HCT116 (cell line): ENCODE measurements at regions not wholly inside any gene's neighbourhood (a gene's known extent, or its start where the extent isn't known, plus 50 kb on each side); places are given as distances from the start of the nearest gene placed in this dataset.

Experiments
- ATAC-seq: fragments of 200-7000 bp; cut with Tn5 transposase; 2 replicates; pipeline ENCODE4 v1.9.1; 2020; ENCODE audit warnings: mild to moderate bottlenecking, moderate library complexity
- BruUV-seq: library from RNA; stranded (reverse); fragments of 400-500 nt; replicated peaks from 2 replicates; lab custom pipeline; 2021; lab: Mats Ljungman, UMichigan
- CTCF ChIA-PET: fragments of 300-600 bp; sonication (Branson Sonifier 250); formaldehyde crosslinking; loops from one replicate; lab custom pipeline; 2021; ENCODE audit warnings: antibody characterized with exemption; lab: Charles Lee
- POLR2A ChIA-PET: fragments of 300-600, 350-600 bp; sonication (Branson Sonifier 250); formaldehyde crosslinking; loops from one replicate; lab custom pipeline; 2021; ENCODE audit warnings: antibody characterized with exemption; lab: Charles Lee
- RAD21 ChIA-PET, 2 experiments: fragments of 300-600 bp; sonication (Branson Sonifier 250); formaldehyde crosslinking; loops; one replicate each; lab custom pipeline; 2023; ENCODE audit warnings: low total read pairs in 2 of 2; ENCODE audit not compliant: uncharacterized antibody in 2 of 2, unreplicated experiment in 2 of 2, low non-redundant PET in 1 of 2; lab: Charles Lee
- DNase-seq: peaks from one replicate; pipeline ENCODE4 v3.0.0-alpha.2; 2010; ENCODE audit warnings: low read depth, low spot score
- H2AFZ ChIP-seq: fragments of 200-600 bp; shearing (Covaris generic), sonication (generic); 2 replicates; pipeline ENCODE4 v1.6.1; 2017; ENCODE audit warnings: low read depth, mixed run types, mixed read lengths, antibody characterized with exemption, low read length; ENCODE audit not compliant: poor library complexity, severe bottlenecking
- H3K27ac ChIP-seq: 2 replicates; pipeline ENCODE4 v1.5.1; 2012; ENCODE audit warnings: low read depth, low read length
- H3K27me3 ChIP-seq: fragments of 200-600 bp; sonication (generic); 2 replicates; pipeline ENCODE4 v1.6.1; 2016; ENCODE audit warnings: mixed run types, low read length, mixed read lengths; ENCODE audit not compliant: insufficient read depth
- H3K36me3 ChIP-seq, 2 experiments: fragments of 200-500 bp in 1 of 2; fragments of 200-600 bp in 1 of 2; sonication (Bioruptor generic) in 1 of 2; sonication (generic) in 1 of 2; 2 replicates each; pipeline versions ENCODE4 v1.5.1 to v1.6.1; 2014 to 2016; ENCODE audit warnings: low read length in 2 of 2, inconsistent platforms in 1 of 2, mixed read lengths in 1 of 2, mixed run types in 1 of 2; ENCODE audit not compliant: insufficient read depth in 2 of 2, control insufficient read depth in 1 of 2
- H3K4me1 ChIP-seq, 2 experiments: fragments of 200-600 bp in 1 of 2; sonication (generic) in 1 of 2; 2 replicates each; pipeline versions ENCODE4 v1.5.1 to v1.6.1; 2012 to 2017; ENCODE audit warnings: low read length in 2 of 2, inconsistent platforms in 1 of 2, mild to moderate bottlenecking in 1 of 2, mixed read lengths in 1 of 2, mixed run types in 1 of 2, moderate library complexity in 1 of 2; ENCODE audit not compliant: insufficient read depth in 2 of 2, control insufficient read depth in 1 of 2
- H3K4me2 ChIP-seq: fragments of 200-600 bp; sonication (generic); 2 replicates; pipeline ENCODE4 v1.6.1; 2017; ENCODE audit warnings: mixed run types, low read length, mixed read lengths
- H3K4me3 ChIP-seq, 2 experiments: fragments of 200-600 bp in 1 of 2; sonication (generic) in 1 of 2; replicated peaks in 1 of 2; 2 replicates each; pipeline ENCODE4 v1.5.1; 2011 to 2016; ENCODE audit warnings: low read length in 2 of 2, control low read depth in 1 of 2, low read depth in 1 of 2, mild to moderate bottlenecking in 1 of 2, mixed read lengths in 1 of 2, mixed run types in 1 of 2
- H3K79me2 ChIP-seq: fragments of 200-600 bp; sonication (generic); 2 replicates; pipeline ENCODE4 v1.6.1; 2017; ENCODE audit warnings: mild to moderate bottlenecking, mixed run types, low read length, moderate library complexity, mixed read lengths; ENCODE audit not compliant: insufficient read depth
- H3K9ac ChIP-seq: fragments of 200-600 bp; sonication (generic); 2 replicates; pipeline ENCODE4 v1.6.1; 2016; ENCODE audit warnings: low read length, mixed read lengths
- H3K9me2 ChIP-seq: fragments of 200-600 bp; sonication (generic), shearing (Covaris generic); 2 replicates; pipeline ENCODE4 v1.6.1; 2017; ENCODE audit warnings: mixed run types, mild to moderate bottlenecking, moderate library complexity; ENCODE audit not compliant: insufficient read depth
- H3K9me3 ChIP-seq, 2 experiments: fragments of 200-500 bp in 1 of 2; fragments of 200-600 bp in 1 of 2; sonication (Bioruptor generic) in 1 of 2; sonication (generic) in 1 of 2; 2 replicates each; pipeline ENCODE4 v1.6.1; 2014 to 2017; ENCODE audit warnings: low read length in 2 of 2, mixed read lengths in 2 of 2, inconsistent platforms in 1 of 2, low read depth in 1 of 2, mild to moderate bottlenecking in 1 of 2, mixed run types in 1 of 2, moderate library complexity in 1 of 2; ENCODE audit not compliant: control insufficient read depth in 1 of 2, insufficient read depth in 1 of 2
- H4K20me1 ChIP-seq: fragments of 200-600 bp; sonication (generic), shearing (Covaris generic); 2 replicates; pipeline ENCODE4 v1.6.1; 2017; ENCODE audit warnings: mixed run types, mild to moderate bottlenecking, moderate library complexity; ENCODE audit not compliant: insufficient read depth
- CEBPB ChIP-seq: IDR thresholded peaks from 2 replicates; pipeline ENCODE4 v1.6.1; 2012; ENCODE audit warnings: low read depth
- EGR1 ChIP-seq: IDR thresholded peaks from 2 replicates; pipeline ENCODE4 v1.6.1; 2012; ENCODE audit warnings: low read depth
- ELF1 ChIP-seq: IDR thresholded peaks from 2 replicates; pipeline ENCODE4 v1.6.1; 2012; ENCODE audit warnings: low read depth, borderline replicate concordance
- EZH2 ChIP-seq: fragments of 200-600 bp; sonication (generic); IDR thresholded peaks from 2 replicates; pipeline ENCODE4 v1.6.1; 2017; ENCODE audit warnings: antibody characterized with exemption, mixed run types
- EZH2phosphoT487 ChIP-seq: fragments of 200-600 bp; IDR thresholded peaks from 2 replicates; pipeline ENCODE4 v1.6.1; 2018; ENCODE audit warnings: antibody characterized with exemption, borderline replicate concordance
- FOSL1 ChIP-seq: IDR thresholded peaks from 2 replicates; pipeline ENCODE4 v1.6.1; 2012; ENCODE audit warnings: low read depth
- POLR2A ChIP-seq: IDR thresholded peaks from 2 replicates; pipeline ENCODE4 v1.7.0; 2011; ENCODE audit warnings: borderline replicate concordance; ENCODE audit not compliant: insufficient read depth, insufficient read length; ENCODE audit errors: extremely low read depth
- POLR2AphosphoS5 ChIP-seq: IDR thresholded peaks from 2 replicates; pipeline ENCODE4 v1.6.1; 2011; ENCODE audit warnings: mild to moderate bottlenecking, low read depth, low read length, moderate library complexity
- SIN3A ChIP-seq: IDR thresholded peaks from 2 replicates; pipeline ENCODE4 v1.6.1; 2012; ENCODE audit warnings: low read depth
- SP1 ChIP-seq: IDR thresholded peaks from 2 replicates; pipeline ENCODE4 v1.6.1; 2012; ENCODE audit warnings: low read depth
- TCF7L2 ChIP-seq: IDR thresholded peaks from 2 replicates; pipeline ENCODE4 v1.7.0; 2011; ENCODE audit warnings: borderline replicate concordance, inconsistent platforms; ENCODE audit not compliant: insufficient read depth, insufficient read length; ENCODE audit errors: extremely low read depth
- YY1 ChIP-seq: IDR thresholded peaks from 2 replicates; pipeline ENCODE4 v1.6.1; 2011; ENCODE audit warnings: low read length, low read depth, moderate library complexity, mild to moderate bottlenecking; ENCODE audit not compliant: insufficient replicate concordance; ENCODE audit errors: extremely low read depth
- intact Hi-C: fragments of 100-400 bp; cut with micrococcal nuclease; formaldehyde crosslinking; loops from 2 replicates; pipeline ENCODE4 v1.10.0; 2022
- TF ChIP-seq, protein P1 (sequence below), 3 experiments: fragments of 200-600 bp in 1 of 3; sonication (generic) in 1 of 3; IDR thresholded peaks in 2 of 3; conservative IDR thresholded peaks in 1 of 3; 2 replicates each; pipeline ENCODE4 v1.5.1; 2012 to 2017; ENCODE audit warnings: low read depth in 2 of 3, low read length in 2 of 3, antibody characterized with exemption in 1 of 3, borderline replicate concordance in 1 of 3, control low read depth in 1 of 3, mild to moderate bottlenecking in 1 of 3, mixed read lengths in 1 of 3, mixed run types in 1 of 3, moderate library complexity in 1 of 3; ENCODE audit not compliant: insufficient read depth in 1 of 3
- TF ChIP-seq, protein P2 (sequence below): IDR thresholded peaks from 2 replicates; pipeline ENCODE4 v1.6.1; 2012
- TF ChIP-seq, protein P3 (sequence below): IDR thresholded peaks from 2 replicates; pipeline ENCODE4 v1.6.1; 2012; ENCODE audit warnings: low read depth

DNA sequence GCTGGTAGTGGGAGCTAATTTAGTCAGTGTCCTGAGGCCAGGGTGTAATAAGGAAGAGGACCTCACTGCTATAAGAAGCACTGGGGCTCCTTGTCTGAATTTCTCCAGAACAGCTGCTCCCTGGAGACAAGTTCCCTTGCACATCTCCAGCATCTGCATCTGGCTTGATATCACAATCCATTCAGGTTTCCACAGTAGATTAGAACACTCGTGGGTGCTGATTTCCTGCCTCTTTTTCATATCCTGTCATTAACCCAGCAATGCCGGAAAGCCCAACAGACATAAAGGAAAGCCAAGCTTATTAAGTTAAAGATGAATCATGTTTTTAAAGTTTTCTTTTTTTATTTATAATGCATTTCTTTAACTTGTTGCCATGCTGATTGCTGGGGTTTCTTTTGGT is 232.3 kb upstream of the WWC1 start:
- Histone ChIP-seq H3K79me2 (no peaks in the 10 kb centered on the region), H2AFZ (no peak overlapping the region), H3K27ac (no peak overlapping the region), H3K9me2 (no peaks in the 10 kb centered on the region), H3K9ac (no peak overlapping the region), H3K4me1 (no peaks in the 10 kb centered on the region), H4K20me1 (no peaks in the 10 kb centered on the region), H3K27me3 (peaks cover 20% of the 10 kb centered on the region), H3K9me3 (no peaks in the 10 kb centered on the region), H3K4me2 (no peak overlapping the region), H3K36me3 (no peaks in the 10 kb centered on the region), H3K4me3 (no peak overlapping the region)
- BruUV-seq, result no TSS peak
- intact Hi-C loops, result no loop called here
- TF ChIP-seq EZH2phosphoT487 (no peak), TCF7L2 (no peak), CEBPB (no peak)
- ChIA-PET CTCF (interaction anchor here (1.4 kb wide), 1 partner anchor 18 kb away, joined by 4 read pairs; no protein-coding TSS in a partner anchor), RAD21 (no interaction called here), POLR2A (no interaction called here)
- ATAC-seq, result no peak
- DNase-seq, result no peak

DNA sequence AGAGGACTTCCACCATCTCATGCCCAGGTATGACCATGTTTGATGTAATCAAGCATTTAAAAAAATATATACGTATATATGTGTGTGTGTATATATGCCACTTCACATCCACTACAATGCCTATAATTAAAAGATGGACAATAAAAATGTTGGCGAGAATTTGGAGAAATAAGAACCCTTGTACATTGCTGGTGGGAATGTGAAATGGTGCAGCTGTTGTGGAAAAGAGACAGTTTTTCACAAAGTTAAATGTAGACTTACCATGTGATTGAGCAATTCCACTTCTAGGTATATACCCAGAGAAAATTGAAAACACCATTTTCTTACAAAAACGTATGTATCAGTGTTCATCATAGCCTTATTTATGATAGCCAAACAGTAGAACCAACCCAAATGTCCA is 229.2 kb upstream of the WWC1 start:
- DNase-seq, result no peak
- no peak overlapping the region for H3K9ac ChIP-seq
- H3K9me3 ChIP-seq, result no peaks in the 10 kb centered on the region
- no peak for ATAC-seq
- H4K20me1 ChIP-seq, result no peaks in the 10 kb centered on the region
- H3K27ac ChIP-seq, result no peak overlapping the region
- no peak overlapping the region for H2AFZ ChIP-seq
- H3K4me1 ChIP-seq, result no peaks in the 10 kb centered on the region
- CTCF ChIA-PET, result no interaction called here
- H3K4me2 ChIP-seq, result no peak overlapping the region
- H3K79me2 ChIP-seq, result no peaks in the 10 kb centered on the region
- no peak overlapping the region for H3K4me3 ChIP-seq
- TF ChIP-seq, protein P1, sequence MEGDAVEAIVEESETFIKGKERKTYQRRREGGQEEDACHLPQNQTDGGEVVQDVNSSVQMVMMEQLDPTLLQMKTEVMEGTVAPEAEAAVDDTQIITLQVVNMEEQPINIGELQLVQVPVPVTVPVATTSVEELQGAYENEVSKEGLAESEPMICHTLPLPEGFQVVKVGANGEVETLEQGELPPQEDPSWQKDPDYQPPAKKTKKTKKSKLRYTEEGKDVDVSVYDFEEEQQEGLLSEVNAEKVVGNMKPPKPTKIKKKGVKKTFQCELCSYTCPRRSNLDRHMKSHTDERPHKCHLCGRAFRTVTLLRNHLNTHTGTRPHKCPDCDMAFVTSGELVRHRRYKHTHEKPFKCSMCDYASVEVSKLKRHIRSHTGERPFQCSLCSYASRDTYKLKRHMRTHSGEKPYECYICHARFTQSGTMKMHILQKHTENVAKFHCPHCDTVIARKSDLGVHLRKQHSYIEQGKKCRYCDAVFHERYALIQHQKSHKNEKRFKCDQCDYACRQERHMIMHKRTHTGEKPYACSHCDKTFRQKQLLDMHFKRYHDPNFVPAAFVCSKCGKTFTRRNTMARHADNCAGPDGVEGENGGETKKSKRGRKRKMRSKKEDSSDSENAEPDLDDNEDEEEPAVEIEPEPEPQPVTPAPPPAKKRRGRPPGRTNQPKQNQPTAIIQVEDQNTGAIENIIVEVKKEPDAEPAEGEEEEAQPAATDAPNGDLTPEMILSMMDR (IDR thresholded peaks at IDR 0.05 in 2 of 3, conservative IDR thresholded peaks at IDR 0.05 in 1 of 3; ENCODE audit: borderline replicate concordance in 1 of 3, insufficient read depth in 1 of 3, low read depth in 2 of 3, low read length in 2 of 3), result no peak
- TF ChIP-seq SP1 (no peak), POLR2AphosphoS5 (no peak), YY1 (no peak), EZH2 (no peak), SIN3A (no peak), POLR2A (no peak), FOSL1 (no peak), CEBPB (no peak), ELF1 (no peak), EZH2phosphoT487 (no peak), EGR1 (no peak)
- TF ChIP-seq, protein P2, sequence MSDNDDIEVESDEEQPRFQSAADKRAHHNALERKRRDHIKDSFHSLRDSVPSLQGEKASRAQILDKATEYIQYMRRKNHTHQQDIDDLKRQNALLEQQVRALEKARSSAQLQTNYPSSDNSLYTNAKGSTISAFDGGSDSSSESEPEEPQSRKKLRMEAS, result no peak
- TF ChIP-seq, protein P3, sequence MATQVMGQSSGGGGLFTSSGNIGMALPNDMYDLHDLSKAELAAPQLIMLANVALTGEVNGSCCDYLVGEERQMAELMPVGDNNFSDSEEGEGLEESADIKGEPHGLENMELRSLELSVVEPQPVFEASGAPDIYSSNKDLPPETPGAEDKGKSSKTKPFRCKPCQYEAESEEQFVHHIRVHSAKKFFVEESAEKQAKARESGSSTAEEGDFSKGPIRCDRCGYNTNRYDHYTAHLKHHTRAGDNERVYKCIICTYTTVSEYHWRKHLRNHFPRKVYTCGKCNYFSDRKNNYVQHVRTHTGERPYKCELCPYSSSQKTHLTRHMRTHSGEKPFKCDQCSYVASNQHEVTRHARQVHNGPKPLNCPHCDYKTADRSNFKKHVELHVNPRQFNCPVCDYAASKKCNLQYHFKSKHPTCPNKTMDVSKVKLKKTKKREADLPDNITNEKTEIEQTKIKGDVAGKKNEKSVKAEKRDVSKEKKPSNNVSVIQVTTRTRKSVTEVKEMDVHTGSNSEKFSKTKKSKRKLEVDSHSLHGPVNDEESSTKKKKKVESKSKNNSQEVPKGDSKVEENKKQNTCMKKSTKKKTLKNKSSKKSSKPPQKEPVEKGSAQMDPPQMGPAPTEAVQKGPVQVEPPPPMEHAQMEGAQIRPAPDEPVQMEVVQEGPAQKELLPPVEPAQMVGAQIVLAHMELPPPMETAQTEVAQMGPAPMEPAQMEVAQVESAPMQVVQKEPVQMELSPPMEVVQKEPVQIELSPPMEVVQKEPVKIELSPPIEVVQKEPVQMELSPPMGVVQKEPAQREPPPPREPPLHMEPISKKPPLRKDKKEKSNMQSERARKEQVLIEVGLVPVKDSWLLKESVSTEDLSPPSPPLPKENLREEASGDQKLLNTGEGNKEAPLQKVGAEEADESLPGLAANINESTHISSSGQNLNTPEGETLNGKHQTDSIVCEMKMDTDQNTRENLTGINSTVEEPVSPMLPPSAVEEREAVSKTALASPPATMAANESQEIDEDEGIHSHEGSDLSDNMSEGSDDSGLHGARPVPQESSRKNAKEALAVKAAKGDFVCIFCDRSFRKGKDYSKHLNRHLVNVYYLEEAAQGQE, result no peak
- TF ChIP-seq, all 23 proteins: peak for 0
- intact Hi-C loops, result no loop called here
- H3K36me3 ChIP-seq, result no peaks in the 10 kb centered on the region
- H3K27me3 ChIP-seq, result peaks cover 40% of the 10 kb centered on the region
- BruUV-seq, result no TSS peak
- ChIA-PET RAD21 (no interaction called here), POLR2A (no interaction called here)
- no peaks in the 10 kb centered on the region for H3K9me2 ChIP-seq
